ENCODE measurements at regions not wholly inside any gene's neighbourhood (a gene's known extent, or its start where the extent isn't known, plus 50 kb on each side); places are given as distances from the start of the nearest gene placed in this dataset.
"Not testable (repeated sequence)": the region's sequence is repeated elsewhere in the genome, so short reads cannot be mapped to it uniquely, and the experiment has no call there.

DNA sequence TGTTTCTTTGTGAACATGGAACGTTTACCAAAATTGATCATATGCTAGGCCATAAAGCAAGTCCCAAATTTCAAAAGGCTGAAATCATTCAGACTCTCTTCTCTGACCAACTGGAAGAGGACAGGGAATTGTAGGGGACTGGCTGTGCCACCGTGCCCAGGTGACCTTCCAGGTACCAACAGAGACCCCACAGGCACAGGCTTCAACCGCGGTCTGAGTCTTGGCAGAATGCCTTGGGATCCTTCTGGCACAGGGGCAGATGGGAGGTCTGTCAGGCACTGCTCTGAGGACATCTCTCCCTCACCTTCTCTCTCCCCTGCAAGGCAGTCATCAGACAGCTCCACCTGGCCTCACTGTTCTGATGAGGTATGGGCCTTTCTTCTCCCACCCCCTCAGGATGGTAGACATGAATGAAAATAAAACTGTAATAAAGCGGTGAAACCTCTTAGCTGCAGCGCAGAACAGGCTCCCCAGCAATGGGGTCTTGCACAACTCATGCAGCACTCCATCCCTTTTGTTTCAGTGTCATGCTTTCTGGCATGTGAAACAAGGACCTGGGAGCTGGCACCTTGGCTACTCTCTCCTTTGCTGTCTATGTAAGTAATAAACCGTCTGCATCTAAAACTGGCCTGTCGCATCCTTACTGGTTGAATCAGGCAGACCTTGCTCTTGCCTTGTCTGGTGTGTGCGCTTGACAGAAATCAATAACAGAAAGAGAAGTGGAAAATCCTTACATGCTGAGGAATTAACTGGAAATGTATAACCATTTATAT lies 289.2 kb downstream of the KLF13 start:
- Histone ChIP-seq H3K9me3 (peaks cover 0 to 21% (median 7%) of the 10 kb centered on the region in 3 donors), H3K4me3 (no peak overlapping the region), H3K27ac (no peak overlapping the region), H3K27me3 (no peaks in the 10 kb centered on the region), H3K4me1 (no peaks in the 10 kb centered on the region), H3K36me3 (no peaks in the 10 kb centered on the region)
- intact Hi-C loops (cut with DNase I; ENCODE audit: low total_unique reads) = no loop called here
- no peak for DNase-seq
- TF ChIP-seq, protein P1, sequence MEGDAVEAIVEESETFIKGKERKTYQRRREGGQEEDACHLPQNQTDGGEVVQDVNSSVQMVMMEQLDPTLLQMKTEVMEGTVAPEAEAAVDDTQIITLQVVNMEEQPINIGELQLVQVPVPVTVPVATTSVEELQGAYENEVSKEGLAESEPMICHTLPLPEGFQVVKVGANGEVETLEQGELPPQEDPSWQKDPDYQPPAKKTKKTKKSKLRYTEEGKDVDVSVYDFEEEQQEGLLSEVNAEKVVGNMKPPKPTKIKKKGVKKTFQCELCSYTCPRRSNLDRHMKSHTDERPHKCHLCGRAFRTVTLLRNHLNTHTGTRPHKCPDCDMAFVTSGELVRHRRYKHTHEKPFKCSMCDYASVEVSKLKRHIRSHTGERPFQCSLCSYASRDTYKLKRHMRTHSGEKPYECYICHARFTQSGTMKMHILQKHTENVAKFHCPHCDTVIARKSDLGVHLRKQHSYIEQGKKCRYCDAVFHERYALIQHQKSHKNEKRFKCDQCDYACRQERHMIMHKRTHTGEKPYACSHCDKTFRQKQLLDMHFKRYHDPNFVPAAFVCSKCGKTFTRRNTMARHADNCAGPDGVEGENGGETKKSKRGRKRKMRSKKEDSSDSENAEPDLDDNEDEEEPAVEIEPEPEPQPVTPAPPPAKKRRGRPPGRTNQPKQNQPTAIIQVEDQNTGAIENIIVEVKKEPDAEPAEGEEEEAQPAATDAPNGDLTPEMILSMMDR (IDR thresholded peaks at IDR 0.05) = no peak

DNA sequence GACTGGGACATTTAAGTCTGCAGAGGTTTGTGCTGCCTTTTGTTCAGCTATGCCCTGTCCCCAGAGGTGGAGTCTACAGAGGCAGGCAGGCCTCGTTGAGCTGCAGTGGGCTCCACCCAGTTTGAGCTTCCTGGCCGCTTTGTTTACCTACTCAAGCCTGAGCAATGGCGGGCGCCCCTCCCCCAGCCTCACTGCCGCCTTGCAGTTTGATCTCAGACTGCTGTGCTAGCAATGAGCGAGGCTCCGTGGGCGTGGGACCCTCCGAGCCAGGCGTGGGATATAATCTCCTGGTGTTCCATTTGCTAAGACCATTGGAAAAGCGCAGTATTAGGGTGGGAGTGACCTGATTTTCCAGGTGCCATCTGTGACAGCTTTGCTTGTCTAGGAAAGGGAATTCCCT lies 296.7 kb downstream of the KLF13 start:
- peaks cover 0 to 32% (median 4%) of the 10 kb centered on the region in 3 donors for H3K9me3 ChIP-seq
- H3K4me3 ChIP-seq; H3K27me3 ChIP-seq; DNase-seq; H3K4me1 ChIP-seq; H3K36me3 ChIP-seq; H3K27ac ChIP-seq; intact Hi-C loops (cut with DNase I; ENCODE audit: low total_unique reads): not testable (repeated sequence)

DNA sequence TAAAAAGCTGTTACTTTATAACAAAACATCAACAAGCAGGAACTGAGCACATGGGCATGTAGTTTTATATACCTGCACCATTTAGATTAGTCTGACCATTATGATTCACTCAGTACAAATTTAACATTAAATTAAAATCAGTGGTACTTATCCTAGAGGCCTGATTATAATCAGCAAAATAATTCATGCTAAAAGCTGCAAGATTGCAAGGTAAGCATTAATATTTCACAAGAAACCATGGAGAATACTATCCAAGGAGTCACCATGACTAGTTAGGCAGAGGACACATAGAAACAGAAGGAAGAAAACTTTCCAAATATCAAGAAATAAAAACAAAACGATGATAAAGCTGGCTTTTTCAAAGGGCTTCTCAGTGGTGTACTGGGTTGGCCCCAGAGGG lies 297.5 kb downstream of the KLF13 start:
- H3K27me3 ChIP-seq; DNase-seq; H3K36me3 ChIP-seq; intact Hi-C loops (cut with DNase I; ENCODE audit: low total_unique reads); H3K4me3 ChIP-seq; H3K27ac ChIP-seq; H3K4me1 ChIP-seq: not testable (repeated sequence)
- H3K9me3 ChIP-seq = peaks cover 0 to 32% (median 4%) of the 10 kb centered on the region in 3 donors

DNA sequence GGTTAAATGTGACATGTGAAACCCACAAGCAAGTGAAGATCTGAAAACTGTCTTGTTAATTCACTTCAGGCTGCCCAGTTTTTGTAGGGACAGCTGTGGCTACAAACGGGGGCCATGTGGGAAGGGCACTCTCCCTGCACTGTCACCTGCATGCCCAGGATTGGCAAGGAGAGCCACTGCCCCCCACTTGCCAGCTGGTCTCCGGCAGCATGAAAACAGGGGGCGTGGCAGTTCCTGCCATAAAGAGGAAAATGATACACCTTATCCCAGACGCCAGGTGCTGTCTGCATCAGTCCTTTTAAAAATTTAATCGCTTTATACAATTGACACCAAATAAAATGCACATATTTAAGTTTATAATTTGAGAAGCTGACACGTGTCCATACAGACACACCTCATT lies 309.1 kb downstream of the KLF13 start:
- H3K36me3 ChIP-seq = not testable (repeated sequence)

DNA sequence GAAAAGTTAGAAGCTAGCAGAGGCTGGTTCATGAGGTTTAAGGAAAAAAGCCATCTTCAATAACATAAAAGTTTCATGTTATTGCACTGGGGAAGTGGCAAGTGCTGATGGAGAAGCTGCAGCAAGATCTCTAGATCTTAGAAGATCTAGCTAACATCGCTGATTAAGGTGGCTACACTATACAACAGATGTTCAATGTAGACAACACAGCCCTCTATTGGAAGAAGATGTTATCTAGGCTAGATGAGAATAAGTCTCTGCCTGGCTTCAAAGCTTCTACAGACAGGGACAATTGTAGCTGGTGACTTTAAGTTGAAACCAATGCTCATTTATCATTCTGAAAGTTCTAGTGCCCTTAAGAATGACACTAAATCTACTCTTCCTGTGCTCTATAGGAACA lies 310.3 kb downstream of the KLF13 start:
- H3K36me3 ChIP-seq; H3K4me3 ChIP-seq; intact Hi-C loops (cut with DNase I; ENCODE audit: low total_unique reads); H3K27ac ChIP-seq; DNase-seq; H3K4me1 ChIP-seq; H3K27me3 ChIP-seq: not testable (repeated sequence)
- H3K9me3 ChIP-seq = peaks cover 0 to 17% (median 0%) of the 10 kb centered on the region in 3 donors

More for the DNA sequence above, 309.1 kb downstream of the KLF13 start:
- H3K4me1 ChIP-seq; H3K4me3 ChIP-seq; DNase-seq; H3K27me3 ChIP-seq; H3K27ac ChIP-seq; intact Hi-C loops (cut with DNase I; ENCODE audit: low total_unique reads): not testable (repeated sequence)
- H3K9me3 ChIP-seq = peaks cover 0 to 17% (median 0%) of the 10 kb centered on the region in 3 donors

DNA sequence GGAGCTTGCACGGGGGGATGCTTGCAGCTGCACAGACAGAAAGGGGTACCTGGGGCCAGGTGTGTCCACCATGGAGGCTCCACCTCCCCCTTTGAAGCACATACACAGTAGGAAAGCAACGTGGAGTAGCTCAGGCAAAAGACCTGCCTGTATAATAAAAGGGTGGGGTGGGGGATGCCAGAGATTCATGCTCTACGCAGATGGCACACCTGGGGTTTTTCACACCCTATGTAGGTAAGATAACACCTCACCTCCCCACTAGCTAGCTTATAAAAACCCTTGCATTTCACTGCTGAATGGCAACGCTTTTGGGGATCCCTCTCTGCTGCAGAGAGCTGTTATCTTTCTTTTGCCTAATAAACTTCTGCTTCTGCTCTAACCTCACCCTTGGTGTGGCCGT lies 317.3 kb downstream of the KLF13 start:
- H3K4me1 ChIP-seq; H3K27me3 ChIP-seq; H3K27ac ChIP-seq; H3K9me3 ChIP-seq; H3K36me3 ChIP-seq; DNase-seq; H3K4me3 ChIP-seq; intact Hi-C loops (cut with DNase I; ENCODE audit: low total_unique reads): not testable (repeated sequence)

DNA sequence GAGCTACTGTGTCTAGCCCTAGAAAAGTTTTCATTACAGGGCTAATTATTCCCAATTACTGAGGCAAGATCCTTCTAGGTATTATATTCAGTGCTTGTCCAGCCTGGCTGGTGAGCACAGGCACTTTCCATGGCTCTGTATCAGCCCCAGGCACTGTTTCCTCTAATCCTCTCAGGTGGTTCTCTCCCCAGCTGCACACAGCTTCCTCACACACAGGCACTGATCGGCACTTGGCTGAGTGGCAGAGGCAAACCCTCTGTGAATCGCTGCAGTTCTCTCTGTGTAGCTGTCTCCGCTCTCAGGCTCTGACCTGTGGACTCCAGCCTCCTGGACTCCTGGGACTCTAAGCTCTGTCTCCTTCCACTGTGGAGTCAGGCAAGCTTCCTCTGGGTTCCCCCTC lies 318.1 kb downstream of the KLF13 start:
- H3K4me3 ChIP-seq; intact Hi-C loops (cut with DNase I; ENCODE audit: low total_unique reads); DNase-seq: not testable (repeated sequence)

DNA sequence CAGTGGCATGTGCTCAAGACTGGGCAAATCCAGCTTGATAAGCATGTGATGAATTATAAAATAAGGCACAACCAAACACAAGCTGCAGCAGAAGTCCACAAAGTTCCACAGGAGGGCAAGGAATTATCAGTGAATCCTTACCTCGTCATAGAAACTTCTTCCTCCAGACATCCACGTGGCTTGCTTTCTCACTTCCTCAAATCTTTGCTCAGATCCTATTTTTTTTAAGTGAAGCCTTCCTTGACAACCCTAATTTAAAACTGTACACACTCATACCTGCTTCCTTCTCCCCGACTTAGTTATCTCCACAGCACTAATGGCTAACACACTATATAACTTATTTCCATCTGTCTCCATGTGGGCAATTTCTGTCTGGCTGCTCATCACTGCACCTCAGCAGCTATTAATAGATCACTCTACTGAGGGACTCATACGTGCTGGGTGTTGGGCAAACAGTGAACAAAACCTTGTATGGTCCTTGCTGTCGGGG lies 320.7 kb downstream of the KLF13 start:
- DNase-seq; H3K27me3 ChIP-seq; H3K9me3 ChIP-seq; H3K36me3 ChIP-seq; H3K27ac ChIP-seq; H3K4me1 ChIP-seq; H3K4me3 ChIP-seq; intact Hi-C loops (cut with DNase I; ENCODE audit: low total_unique reads): not testable (repeated sequence)

More for the DNA sequence above, 318.1 kb downstream of the KLF13 start:
- not testable (repeated sequence) for H3K9me3 ChIP-seq, H3K4me1 ChIP-seq, H3K27me3 ChIP-seq, H3K36me3 ChIP-seq, H3K27ac ChIP-seq

DNA sequence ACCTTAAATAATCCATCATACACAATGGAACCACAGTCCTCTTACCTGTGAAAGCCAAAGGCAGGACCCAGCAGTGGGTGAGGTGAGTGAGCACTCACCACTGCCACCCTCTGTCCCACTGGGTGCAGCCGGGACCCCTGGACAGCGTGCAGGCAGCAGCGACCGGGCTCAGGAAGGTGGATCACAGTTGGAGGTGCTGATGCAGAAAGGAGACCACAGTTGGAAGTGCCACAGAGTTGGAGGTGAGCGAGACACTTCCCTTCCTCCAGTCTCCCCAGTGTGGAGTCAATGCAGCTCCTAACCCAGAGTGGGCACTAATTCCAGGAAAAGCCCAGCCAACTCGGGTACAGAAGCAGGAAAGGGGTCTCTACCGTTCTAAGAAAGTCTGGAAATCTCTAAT lies 323.0 kb downstream of the KLF13 start:
- H3K9me3 ChIP-seq; H3K27me3 ChIP-seq; H3K27ac ChIP-seq; intact Hi-C loops (cut with DNase I; ENCODE audit: low total_unique reads); DNase-seq; H3K4me3 ChIP-seq; H3K4me1 ChIP-seq; H3K36me3 ChIP-seq: not testable (repeated sequence)

Measured in tibial artery (tissue), 4 donors.